Loucy (cell line): ENCODE measurements at regions not wholly inside any gene's neighbourhood (a gene's known extent, or its start where the extent isn't known, plus 50 kb on each side); places are given as distances from the start of the nearest gene placed in this dataset.

Experiments
- CTCF ChIP-seq: fragments of 200-600 bp; sonication (generic); conservative IDR thresholded peaks from 2 replicates; pipeline ENCODE4 v1.5.1; 2014; ENCODE audit warnings: mild to moderate bottlenecking, antibody characterized with exemption, low read length
- EZH2phosphoT487 ChIP-seq: fragments of 200-600 bp; IDR thresholded peaks from 2 replicates; pipeline ENCODE4 v1.6.1; 2018; ENCODE audit warnings: antibody characterized with exemption, mild to moderate bottlenecking, moderate library complexity, borderline replicate concordance

- TF ChIP-seq CTCF (no peak), EZH2phosphoT487 (no peak)
Measured at GRCh38 chr2:439077-439476, 151.2 kb upstream of the ALKAL2 start.
